ENCODE measurements at regions not wholly inside any gene's neighbourhood (a gene's known extent, or its start where the extent isn't known, plus 50 kb on each side); places are given as distances from the start of the nearest gene placed in this dataset.

GRCh38 chr6:156725712-156726111 lies 51.5 kb upstream of the ARID1B start:
- H3K36me3 ChIP-seq (ENCODE audit: low read depth): no peaks in the 10 kb centered on the region
- intact Hi-C loops (cut with DNase I, micrococcal nuclease): no loop called here
- TF ChIP-seq CTCF (IDR thresholded peaks at IDR 0.05): no peak

GRCh38 chr6:156720691-156721685 lies 56.2 kb upstream of the ARID1B start:
- H3K9me3 ChIP-seq: no peaks in the 10 kb centered on the region
- no peak for TF ChIP-seq CTCF (IDR thresholded peaks at IDR 0.05)
- H3K36me3 ChIP-seq (ENCODE audit: low read depth): no peaks in the 10 kb centered on the region
- intact Hi-C loops (cut with DNase I, micrococcal nuclease): no loop called here
- H3K4me3 ChIP-seq: no peak overlapping the region
- ATAC-seq (peak; percentile 44), DNase-seq (peak; percentile 52 to 59 (median 58))
- H3K4me1 ChIP-seq (ENCODE audit: low read depth): peaks cover 17% of the 10 kb centered on the region

More at GRCh38 chr6:156725712-156726111, 51.5 kb upstream of the ARID1B start:
- Histone ChIP-seq H3K4me1 (ENCODE audit: low read depth) (peaks cover 12% of the 10 kb centered on the region), H3K9me3 (no peaks in the 10 kb centered on the region), H3K4me3 (no peak overlapping the region)
- DNase-seq (no peak), ATAC-seq (no peak)

DNA sequence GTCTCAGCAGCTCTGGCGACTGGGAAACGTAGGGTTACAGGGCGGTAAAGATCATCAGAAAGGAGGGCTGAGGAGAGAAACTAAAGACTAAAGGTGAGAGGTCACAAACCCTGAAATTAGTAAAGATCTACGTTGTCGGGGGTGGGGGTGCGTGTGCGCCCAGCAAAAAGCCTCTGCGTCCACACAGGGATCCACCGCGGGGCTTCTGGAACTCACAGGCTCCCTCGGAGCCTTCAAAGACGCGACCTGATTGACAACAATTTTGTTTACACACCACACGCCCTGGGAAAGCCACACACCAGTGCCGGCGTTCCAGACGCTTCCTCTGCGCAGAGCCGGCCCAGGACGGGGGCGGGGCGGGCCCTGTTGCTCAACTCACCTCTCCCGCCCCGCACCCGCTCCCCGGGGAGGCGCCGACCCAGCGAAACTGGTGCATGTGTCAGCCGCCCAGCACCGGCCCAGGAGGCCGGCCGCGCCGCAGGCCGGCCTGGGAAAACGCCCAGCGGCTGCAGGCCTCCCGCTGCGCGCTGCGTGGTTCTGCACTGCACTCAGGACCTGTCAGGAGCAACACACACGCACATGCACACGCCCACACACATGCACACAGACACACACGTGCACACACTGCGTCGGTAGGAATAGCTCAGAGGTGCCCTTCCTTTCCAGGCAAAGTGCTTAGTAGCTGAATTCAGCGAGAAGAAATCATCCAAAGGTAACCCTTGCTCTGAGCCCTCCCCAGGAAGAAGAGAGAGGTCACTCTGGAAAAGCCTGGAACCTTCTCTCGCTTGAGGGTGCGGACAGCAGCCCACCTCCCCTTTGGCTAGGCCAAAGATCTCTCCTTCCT lies 57.2 kb upstream of the ARID1B start:
- no peaks in the 10 kb centered on the region for H3K36me3 ChIP-seq (ENCODE audit: low read depth)
- TF ChIP-seq CTCF (IDR thresholded peaks at IDR 0.05): no peak

GRCh38 chr6:156719395-156719719 lies 57.8 kb upstream of the ARID1B start:
- no peak for TF ChIP-seq CTCF (IDR thresholded peaks at IDR 0.05)
- DNase-seq: peak; percentile 60 to 66 (median 60)

More for the DNA sequence above, 57.2 kb upstream of the ARID1B start:
- intact Hi-C loops (cut with DNase I, micrococcal nuclease): no loop called here
- peak; percentile 98 for DNase-seq
- ATAC-seq: peak; percentile 97
- peaks cover 17% of the 10 kb centered on the region for H3K4me1 ChIP-seq (ENCODE audit: low read depth)
- H3K4me3 ChIP-seq: no peak overlapping the region
- H3K9me3 ChIP-seq: no peaks in the 10 kb centered on the region

GRCh38 chr6:156718647-156719394 lies 58.4 kb upstream of the ARID1B start:
- ATAC-seq (no peak), DNase-seq (peak in 2 of 3 donors; percentile 27 to 40)
- Histone ChIP-seq H3K4me3 (no peak overlapping the region), H3K9me3 (no peaks in the 10 kb centered on the region), H3K36me3 (ENCODE audit: low read depth) (no peaks in the 10 kb centered on the region), H3K4me1 (ENCODE audit: low read depth) (peaks cover 17% of the 10 kb centered on the region)
- TF ChIP-seq CTCF (IDR thresholded peaks at IDR 0.05): no peak
- intact Hi-C loops (cut with DNase I, micrococcal nuclease): no loop called here

More at GRCh38 chr6:156719395-156719719, 57.8 kb upstream of the ARID1B start:
- intact Hi-C loops (cut with DNase I, micrococcal nuclease): no loop called here
- Histone ChIP-seq H3K36me3 (ENCODE audit: low read depth) (no peaks in the 10 kb centered on the region), H3K4me1 (ENCODE audit: low read depth) (peaks cover 17% of the 10 kb centered on the region), H3K4me3 (no peak overlapping the region), H3K9me3 (no peaks in the 10 kb centered on the region)
- ATAC-seq: peak; percentile 4

Measured in mucosa of descending colon (tissue), 3 donors.